NCI-H2196 (cell line): ENCODE measurements at regions not wholly inside any gene's neighbourhood (a gene's known extent, or its start where the extent isn't known, plus 50 kb on each side); places are given as distances from the start of the nearest gene placed in this dataset.

Source experiments
- DNase-seq: peaks from one replicate; lab custom pipeline; 2025; ENCODE audit not compliant: unreplicated experiment; lab: John Stamatoyannopoulos, UW

GRCh38 chr2:204012072-204012653 is 75.6 kb downstream of the ICOS start:
- no peak for DNase-seq

- no peak for DNase-seq
These were observed 78.7 kb downstream of the ICOS start for GRCh38 chr2:204015118-204015843.

- no peak for DNase-seq
These were observed 82.2 kb downstream of the ICOS start for GRCh38 chr2:204018717-204019116.

- no peak for DNase-seq
These were observed 83.3 kb downstream of the ICOS start for GRCh38 chr2:204019572-204020501.

- no peak for DNase-seq
These were observed 84.9 kb downstream of the ICOS start for GRCh38 chr2:204021290-204022081.

- DNase-seq, result no peak
These were observed 86.0 kb downstream of the ICOS start for GRCh38 chr2:204022550-204022949.

- no peak for DNase-seq
These were observed 86.5 kb downstream of the ICOS start for GRCh38 chr2:204023088-204023487.

- no peak for DNase-seq
These were observed 87.9 kb downstream of the ICOS start for GRCh38 chr2:204024503-204024902.

GRCh38 chr2:204024906-204025475 is 88.4 kb downstream of the ICOS start:
- DNase-seq, result no peak

GRCh38 chr2:204026294-204026693 is 89.7 kb downstream of the ICOS start:
- no peak for DNase-seq

- no peak for DNase-seq
These were observed 90.5 kb downstream of the ICOS start for GRCh38 chr2:204027091-204027490.

GRCh38 chr2:204030322-204030721 is 93.8 kb downstream of the ICOS start:
- DNase-seq, result no peak

GRCh38 chr2:204031056-204031455 is 94.5 kb downstream of the ICOS start:
- DNase-seq, result no peak

GRCh38 chr2:204032301-204032700 is 95.7 kb downstream of the ICOS start:
- no peak for DNase-seq

- no peak for DNase-seq
These were observed 97.3 kb downstream of the ICOS start for GRCh38 chr2:204033611-204034495.

- DNase-seq, result no peak
These were observed 100.1 kb downstream of the ICOS start for GRCh38 chr2:204036706-204037105.

- DNase-seq, result no peak
These were observed 100.7 kb downstream of the ICOS start for GRCh38 chr2:204037286-204037685.

GRCh38 chr2:204039298-204039838 is 102.8 kb downstream of the ICOS start:
- DNase-seq, result no peak

GRCh38 chr2:204040016-204040415 is 103.5 kb downstream of the ICOS start:
- no peak for DNase-seq
